K562 (cell line): ENCODE measurements at regions not wholly inside any gene's neighbourhood (a gene's known extent, or its start where the extent isn't known, plus 50 kb on each side); places are given as distances from the start of the nearest gene placed in this dataset.

Source experiments
- ATAC-seq: fragments of 200-7000 bp; cut with Tn5 transposase; 3 replicates; pipeline ENCODE4 v1.9.1; 2020; ENCODE audit warnings: moderate library complexity
- BruUV-seq: library from RNA; stranded (reverse); fragments of 400-500 nt; replicated peaks from 2 replicates; lab custom pipeline; 2021; lab: Mats Ljungman, UMichigan
- CTCF ChIA-PET: fragments of 300-600 bp; formaldehyde crosslinking; extraction: SDS; loops from one replicate; lab custom pipeline; 2021; ENCODE audit warnings: low intra/inter-chr PET ratio; lab: Yijun Ruan, JAX
- POLR2A ChIA-PET: fragments of 300-600, 350-650 bp; sonication (Branson Sonifier 250); formaldehyde crosslinking; extraction: SDS; loops from one replicate; lab custom pipeline; 2021; ENCODE audit warnings: antibody characterized with exemption, inconsistent platforms; lab: Yijun Ruan, JAX
- DNase-seq, 4 experiments: peaks; one replicate each; pipeline versions ENCODE4 v3.0.0 to v3.0.0-alpha.2; 2011 to 2018; ENCODE audit warnings: low spot score in 3 of 4, mixed read lengths in 3 of 4; ENCODE audit errors: extremely low read depth in 1 of 4
- FAIRE-seq: peaks from 2 replicates; lab custom pipeline; 2011; peaks lifted over from hg19 to GRCh38; lab: Jason Lieb, UNC
- H2AFZ ChIP-seq: 2 replicates; pipeline ENCODE4 v1.6.0; 2011; ENCODE audit warnings: low read depth, low read length, control low read depth, inconsistent platforms
- H3K27ac ChIP-seq: fragments of 200-600 bp; 3 replicates; pipeline ENCODE4 v1.8.0; 2011; ENCODE audit warnings: low read depth, mild to moderate bottlenecking, control low read depth, inconsistent platforms, low read length, moderate library complexity, mixed read lengths; ENCODE audit errors: extremely low read depth
- H3K27me3 ChIP-seq, 2 experiments: fragments of 300-600 bp in 1 of 2; 2 replicates in 1 of 2; 3 replicates in 1 of 2; pipeline versions ENCODE4 v1.6.0 to v1.8.0; 2011; ENCODE audit warnings: inconsistent platforms in 2 of 2, low read length in 2 of 2, mild to moderate bottlenecking in 1 of 2, mixed read lengths in 1 of 2, moderate library complexity in 1 of 2; ENCODE audit not compliant: control insufficient read depth in 2 of 2, insufficient read depth in 2 of 2
- H3K36me3 ChIP-seq: fragments of 300-600 bp; 3 replicates; pipeline ENCODE4 v1.8.0; 2011; ENCODE audit warnings: mild to moderate bottlenecking, low read length, inconsistent platforms; ENCODE audit not compliant: control insufficient read depth, insufficient read depth
- H3K4me1 ChIP-seq, 2 experiments: fragments of 200-600 bp in 1 of 2; replicated peaks in 1 of 2; 2 replicates in 1 of 2; 3 replicates in 1 of 2; pipeline versions ENCODE4 v1.5.1 to v1.8.0; 2011; ENCODE audit warnings: inconsistent platforms in 2 of 2, low read length in 2 of 2, mild to moderate bottlenecking in 1 of 2, mixed read lengths in 1 of 2, moderate library complexity in 1 of 2; ENCODE audit not compliant: control insufficient read depth in 2 of 2, insufficient read depth in 2 of 2
- H3K4me2 ChIP-seq: 2 replicates; pipeline ENCODE4 v1.6.1; 2011; ENCODE audit warnings: low read length, control low read depth, inconsistent platforms, mixed read lengths; ENCODE audit not compliant: insufficient read depth
- H3K4me3 ChIP-seq: fragments of 200-600 bp; sonication (generic), shearing (Covaris generic); 2 replicates; pipeline ENCODE4 v1.5.1; 2016; ENCODE audit warnings: control low read depth, inconsistent platforms
- H3K79me2 ChIP-seq: fragments of 200-600 bp; 3 replicates; pipeline ENCODE4 v1.8.0; 2011; ENCODE audit warnings: low read length, inconsistent platforms; ENCODE audit not compliant: control insufficient read depth, insufficient read depth
- H3K9ac ChIP-seq, 2 experiments: 2 replicates each; pipeline versions ENCODE4 v1.6.0 to v1.6.1; 2011; ENCODE audit warnings: low read depth in 2 of 2, low read length in 2 of 2, control low read depth in 1 of 2, inconsistent platforms in 1 of 2, mild to moderate bottlenecking in 1 of 2, mixed read lengths in 1 of 2; ENCODE audit not compliant: insufficient read depth in 1 of 2
- H3K9me1 ChIP-seq: one replicate; pipeline ENCODE4 v1.6.0; 2011; ENCODE audit warnings: inconsistent platforms, mild to moderate bottlenecking, low read length, moderate library complexity; ENCODE audit not compliant: control insufficient read depth, insufficient read depth
- H3K9me3 ChIP-seq: replicated peaks from 2 replicates; pipeline ENCODE4 v1.5.1; 2011; ENCODE audit warnings: low read depth, low read length, inconsistent platforms; ENCODE audit not compliant: control insufficient read depth, insufficient read depth
- H4K20me1 ChIP-seq: replicated peaks from 2 replicates; pipeline ENCODE4 v1.6.1; 2011; ENCODE audit warnings: low read length, inconsistent platforms, mixed read lengths; ENCODE audit not compliant: control insufficient read depth, insufficient read depth
- ARID2 ChIP-seq: fragments of 450-650 bp; IDR thresholded peaks from 2 replicates; pipeline ENCODE4 v1.6.1; 2017; ENCODE audit warnings: antibody characterized with exemption, mild to moderate bottlenecking
- E2F5 ChIP-seq: sonication (generic); formaldehyde crosslinking; IDR thresholded peaks from 2 replicates; pipeline ENCODE4 v1.8.0; 2022; ENCODE audit warnings: mild to moderate bottlenecking, missing genetic modification reagents
- FOXK1 ChIP-seq: sonication (generic); formaldehyde crosslinking; IDR thresholded peaks from 2 replicates; pipeline ENCODE4 v1.8.0; 2022; ENCODE audit warnings: missing genetic modification reagents, mild to moderate bottlenecking, borderline replicate concordance
- KDM1A ChIP-seq, 2 experiments: fragments of 450-650 bp; IDR thresholded peaks; 2 replicates each; pipeline ENCODE4 v1.6.1; 2016; ENCODE audit warnings: mild to moderate bottlenecking in 2 of 2
- POLR3A ChIP-seq: IDR thresholded peaks from 2 replicates; pipeline ENCODE4 v1.6.1; 2011; ENCODE audit warnings: borderline replicate concordance, mild to moderate bottlenecking, moderate library complexity; ENCODE audit not compliant: insufficient read length, insufficient read depth; ENCODE audit errors: extremely low read depth
- SP1 ChIP-seq: sonication (generic); formaldehyde crosslinking; IDR thresholded peaks from 2 replicates; pipeline ENCODE4 v1.8.1; 2022; ENCODE audit warnings: mild to moderate bottlenecking, missing genetic modification reagents
- ZNF224 ChIP-seq: sonication (generic); formaldehyde crosslinking; IDR thresholded peaks from 2 replicates; pipeline ENCODE4 v1.8.0; 2022; ENCODE audit warnings: mild to moderate bottlenecking, missing genetic modification reagents
- ZNF282 ChIP-seq: sonication (generic); formaldehyde crosslinking; IDR thresholded peaks from 2 replicates; pipeline ENCODE4 v1.8.1; 2023; ENCODE audit warnings: missing genetic modification reagents
- WGBS: fragments of 100-300 bp; shearing (Covaris generic); methylation state at CpG from one replicate; pipeline ENCODE4 v1.1.6; 2016; ENCODE audit warnings: low coverage, mixed read lengths; ENCODE audit not compliant: insufficient coverage; ENCODE audit errors: missing lambda C conversion rate; 5-methylcytosine and 5-hydroxymethylcytosine counted together
- in situ Hi-C: fragments of 300-500 bp; cut with MboI; formaldehyde crosslinking; loops from 4 replicates; pipeline ENCODE4 v1.15.0; 2018; ENCODE audit warnings: inconsistent platforms, mixed read lengths
- intact Hi-C: fragments of 100-400 bp; cut with micrococcal nuclease; formaldehyde crosslinking; loops from 2 replicates; pipeline ENCODE4 v1.14.2; 2022
- TF ChIP-seq, protein P1 (sequence below): sonication (generic); formaldehyde crosslinking; IDR thresholded peaks from 2 replicates; pipeline ENCODE4 v1.8.0; 2023; ENCODE audit warnings: mild to moderate bottlenecking, missing genetic modification reagents
- TF ChIP-seq, protein P2 (sequence below), 2 experiments: fragments of 450-650 bp in 1 of 2; sonication (generic) in 1 of 2; formaldehyde crosslinking in 1 of 2; IDR thresholded peaks in 1 of 2; conservative IDR thresholded peaks in 1 of 2; 2 replicates each; pipeline versions ENCODE4 v1.6.1 to v1.8.1; 2016 to 2023; ENCODE audit warnings: mild to moderate bottlenecking in 2 of 2, moderate library complexity in 2 of 2, inconsistent platforms in 1 of 2, missing genetic modification reagents in 1 of 2

GRCh38 chr4:156516698-156517097, 454.9 kb downstream of the PDGFC start:
- CTCF ChIA-PET: no interaction called here
- POLR2A ChIA-PET: no interaction called here
- no peaks in the 10 kb centered on the region for H3K79me2 ChIP-seq
- no peak overlapping the region for H2AFZ ChIP-seq
- FAIRE-seq: no peak
- WGBS: 0% methylated on average over 1 of the region's 1 CpG
- H3K9ac ChIP-seq: no peak overlapping the region
- H3K36me3 ChIP-seq: no peaks in the 10 kb centered on the region
- intact Hi-C loops: no loop called here
- no peaks in the 10 kb centered on the region for H3K27me3 ChIP-seq
- no peaks in the 10 kb centered on the region for H3K9me1 ChIP-seq
- in situ Hi-C loops: no loop called here
- ATAC-seq: no peak
- H3K4me3 ChIP-seq: no peak overlapping the region
- no peak overlapping the region for H3K4me2 ChIP-seq
- H4K20me1 ChIP-seq: no peaks in the 10 kb centered on the region
- no peaks in the 10 kb centered on the region for H3K4me1 ChIP-seq
- TF ChIP-seq FOXK1 (CRISPR knock-in tag) (no peak), POLR3A (no peak), KDM1A (IDR thresholded peaks at IDR 0.05) (no peak), ARID2 (no peak), ZNF282 (CRISPR knock-in tag) (no peak), E2F5 (no peak), SP1 (CRISPR knock-in tag) (no peak), ZNF224 (CRISPR knock-in tag) (no peak)
- TF ChIP-seq, protein P1, sequence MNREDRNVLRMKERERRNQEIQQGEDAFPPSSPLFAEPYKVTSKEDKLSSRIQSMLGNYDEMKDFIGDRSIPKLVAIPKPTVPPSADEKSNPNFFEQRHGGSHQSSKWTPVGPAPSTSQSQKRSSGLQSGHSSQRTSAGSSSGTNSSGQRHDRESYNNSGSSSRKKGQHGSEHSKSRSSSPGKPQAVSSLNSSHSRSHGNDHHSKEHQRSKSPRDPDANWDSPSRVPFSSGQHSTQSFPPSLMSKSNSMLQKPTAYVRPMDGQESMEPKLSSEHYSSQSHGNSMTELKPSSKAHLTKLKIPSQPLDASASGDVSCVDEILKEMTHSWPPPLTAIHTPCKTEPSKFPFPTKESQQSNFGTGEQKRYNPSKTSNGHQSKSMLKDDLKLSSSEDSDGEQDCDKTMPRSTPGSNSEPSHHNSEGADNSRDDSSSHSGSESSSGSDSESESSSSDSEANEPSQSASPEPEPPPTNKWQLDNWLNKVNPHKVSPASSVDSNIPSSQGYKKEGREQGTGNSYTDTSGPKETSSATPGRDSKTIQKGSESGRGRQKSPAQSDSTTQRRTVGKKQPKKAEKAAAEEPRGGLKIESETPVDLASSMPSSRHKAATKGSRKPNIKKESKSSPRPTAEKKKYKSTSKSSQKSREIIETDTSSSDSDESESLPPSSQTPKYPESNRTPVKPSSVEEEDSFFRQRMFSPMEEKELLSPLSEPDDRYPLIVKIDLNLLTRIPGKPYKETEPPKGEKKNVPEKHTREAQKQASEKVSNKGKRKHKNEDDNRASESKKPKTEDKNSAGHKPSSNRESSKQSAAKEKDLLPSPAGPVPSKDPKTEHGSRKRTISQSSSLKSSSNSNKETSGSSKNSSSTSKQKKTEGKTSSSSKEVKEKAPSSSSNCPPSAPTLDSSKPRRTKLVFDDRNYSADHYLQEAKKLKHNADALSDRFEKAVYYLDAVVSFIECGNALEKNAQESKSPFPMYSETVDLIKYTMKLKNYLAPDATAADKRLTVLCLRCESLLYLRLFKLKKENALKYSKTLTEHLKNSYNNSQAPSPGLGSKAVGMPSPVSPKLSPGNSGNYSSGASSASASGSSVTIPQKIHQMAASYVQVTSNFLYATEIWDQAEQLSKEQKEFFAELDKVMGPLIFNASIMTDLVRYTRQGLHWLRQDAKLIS (CRISPR knock-in tag): no peak
- TF ChIP-seq, protein P2, sequence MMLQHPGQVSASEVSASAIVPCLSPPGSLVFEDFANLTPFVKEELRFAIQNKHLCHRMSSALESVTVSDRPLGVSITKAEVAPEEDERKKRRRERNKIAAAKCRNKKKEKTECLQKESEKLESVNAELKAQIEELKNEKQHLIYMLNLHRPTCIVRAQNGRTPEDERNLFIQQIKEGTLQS (IDR thresholded peaks at IDR 0.05): no peak
- TF ChIP-seq, protein P2 (CRISPR knock-in tag; conservative IDR thresholded peaks at IDR 0.05): no peak
- no peaks in the 10 kb centered on the region; the same call in 1 of the 2 replicates for H3K9me3 ChIP-seq
- BruUV-seq: no TSS peak
- DNase-seq: no peak
- H3K27ac ChIP-seq: no peak overlapping the region
